CD14-positive monocyte (primary cell): ENCODE measurements at regions not wholly inside any gene's neighbourhood (a gene's known extent, or its start where the extent isn't known, plus 50 kb on each side); places are given as distances from the start of the nearest gene placed in this dataset.

ENCODE experiments used
- DNase-seq, 3 donors: peaks; one replicate each; pipeline ENCODE4 v3.0.0-alpha.2; 2011 to 2022
- H2AFZ ChIP-seq: 2 replicates; pipeline ENCODE4 v1.6.0; 2012; ENCODE audit warnings: mild to moderate bottlenecking, low read depth, low read length, inconsistent platforms; ENCODE audit not compliant: insufficient read depth, poor library complexity, severe bottlenecking
- H3K27ac ChIP-seq, 2 donors: 1 replicate in 1 of 2; 2 replicates in 1 of 2; pipeline ENCODE4 v1.5.1; 2012 to 2013; ENCODE audit warnings: low read length in 2 of 2, control low read depth in 1 of 2, inconsistent platforms in 1 of 2, low read depth in 1 of 2, mild to moderate bottlenecking in 1 of 2
- H3K27me3 ChIP-seq, 2 donors: one replicate each; pipeline versions ENCODE4 v1.6.0 to v1.6.1; 2011 to 2013; ENCODE audit warnings: low read length in 2 of 2; ENCODE audit not compliant: control insufficient read depth in 2 of 2, insufficient read depth in 2 of 2
- H3K36me3 ChIP-seq, 2 donors: replicated peaks in 1 of 2; 1 replicate in 1 of 2; 2 replicates in 1 of 2; pipeline versions ENCODE4 v1.5.1 to v1.6.1; 2012 to 2013; ENCODE audit warnings: low read length in 2 of 2, control low read depth in 1 of 2, inconsistent platforms in 1 of 2, mild to moderate bottlenecking in 1 of 2; ENCODE audit not compliant: insufficient read depth in 2 of 2, control insufficient read depth in 1 of 2
- H3K4me1 ChIP-seq, 2 donors: 1 replicate in 1 of 2; 2 replicates in 1 of 2; pipeline versions ENCODE4 v1.5.1 to v1.6.1; 2012 to 2013; ENCODE audit warnings: low read length in 2 of 2, control low read depth in 1 of 2, inconsistent platforms in 1 of 2, mild to moderate bottlenecking in 1 of 2, moderate library complexity in 1 of 2; ENCODE audit not compliant: insufficient read depth in 2 of 2, control insufficient read depth in 1 of 2
- H3K4me2 ChIP-seq: replicated peaks from 2 replicates; pipeline ENCODE3; 2012; ENCODE audit warnings: low read length, moderate library complexity, mild to moderate bottlenecking; ENCODE audit not compliant: poor library complexity, severe bottlenecking; ENCODE audit errors: extremely low read depth
- H3K4me3 ChIP-seq, 3 experiments: fragments of 200-600 bp in 1 of 3; sonication (generic) in 1 of 3; replicated peaks in 1 of 3; 1 replicate in 2 of 3; 2 replicates in 1 of 3; pipeline ENCODE4 v1.5.1; 2011 to 2013; ENCODE audit warnings: low read length in 3 of 3, mild to moderate bottlenecking in 3 of 3, control low read depth in 2 of 3, low read depth in 2 of 3, inconsistent platforms in 1 of 3, moderate library complexity in 1 of 3
- H3K79me2 ChIP-seq: 2 replicates; pipeline ENCODE4 v1.6.0; 2012; ENCODE audit warnings: mild to moderate bottlenecking, control low read depth, inconsistent platforms, low read length, moderate library complexity; ENCODE audit not compliant: insufficient read depth
- H3K9ac ChIP-seq: 2 replicates; pipeline ENCODE4 v1.6.0; 2017; ENCODE audit warnings: low read length, mild to moderate bottlenecking; ENCODE audit not compliant: insufficient read depth, poor library complexity, severe bottlenecking
- H3K9me3 ChIP-seq, 2 donors: replicated peaks in 1 of 2; 1 replicate in 1 of 2; 2 replicates in 1 of 2; pipeline versions ENCODE4 v1.5.1 to v1.6.1; 2012 to 2013; ENCODE audit warnings: low read length in 2 of 2, control low read depth in 1 of 2; ENCODE audit not compliant: control insufficient read depth in 1 of 2, insufficient read depth in 1 of 2
- H4K20me1 ChIP-seq: 2 replicates; pipeline ENCODE4 v1.6.0; 2012; ENCODE audit warnings: mild to moderate bottlenecking, low read length, control low read depth, moderate library complexity; ENCODE audit not compliant: insufficient read depth
- H3K27ac Mint-ChIP-seq, 7 donors: one replicate each; pipeline ENCODE4 v1.8.0; 2020; ENCODE audit warnings: mild to moderate bottlenecking in 7 of 7, mixed read lengths in 7 of 7, moderate library complexity in 6 of 7, inconsistent platforms in 2 of 7
- H3K27me3 Mint-ChIP-seq, 3 donors: one replicate each; pipeline ENCODE4 v1.8.0; 2021 to 2022; ENCODE audit warnings: low read depth in 3 of 3, mild to moderate bottlenecking in 3 of 3, mixed read lengths in 3 of 3, moderate library complexity in 3 of 3, inconsistent platforms in 1 of 3
- H3K36me3 Mint-ChIP-seq, 2 donors: one replicate each; pipeline ENCODE4 v1.8.0; 2020; ENCODE audit warnings: mixed read lengths in 2 of 2, inconsistent platforms in 1 of 2, mild to moderate bottlenecking in 1 of 2
- H3K4me1 Mint-ChIP-seq: one replicate; pipeline ENCODE4 v1.8.0; 2020; ENCODE audit warnings: mild to moderate bottlenecking, mixed read lengths
- H3K4me3 Mint-ChIP-seq, 2 donors: one replicate each; pipeline ENCODE4 v1.8.0; 2020; ENCODE audit warnings: mild to moderate bottlenecking in 2 of 2, mixed read lengths in 2 of 2, moderate library complexity in 1 of 2
- H3K9me3 Mint-ChIP-seq, 7 donors: one replicate each; pipeline ENCODE4 v1.8.0; 2020 to 2022; ENCODE audit warnings: mixed read lengths in 7 of 7, mild to moderate bottlenecking in 6 of 7, moderate library complexity in 6 of 7, inconsistent platforms in 2 of 7
- WGBS: methylation state at CpG from one replicate; pipeline ENCODE4 v1.1.5; 2013; ENCODE audit warnings: missing lambda C conversion rate; ENCODE audit not compliant: insufficient coverage; 5-methylcytosine and 5-hydroxymethylcytosine counted together
- intact Hi-C, 2 donors: fragments of 100-400 bp; cut with micrococcal nuclease; formaldehyde crosslinking; loops; one replicate each; pipeline versions ENCODE4 v1.15.0 to v1.15.1; 2023
- TF ChIP-seq, protein P1 (sequence below): fragments of 200-600 bp; IDR thresholded peaks from one replicate; pipeline ENCODE4 v1.8.0; 2022; ENCODE audit warnings: antibody characterized with exemption, mild to moderate bottlenecking

DNA sequence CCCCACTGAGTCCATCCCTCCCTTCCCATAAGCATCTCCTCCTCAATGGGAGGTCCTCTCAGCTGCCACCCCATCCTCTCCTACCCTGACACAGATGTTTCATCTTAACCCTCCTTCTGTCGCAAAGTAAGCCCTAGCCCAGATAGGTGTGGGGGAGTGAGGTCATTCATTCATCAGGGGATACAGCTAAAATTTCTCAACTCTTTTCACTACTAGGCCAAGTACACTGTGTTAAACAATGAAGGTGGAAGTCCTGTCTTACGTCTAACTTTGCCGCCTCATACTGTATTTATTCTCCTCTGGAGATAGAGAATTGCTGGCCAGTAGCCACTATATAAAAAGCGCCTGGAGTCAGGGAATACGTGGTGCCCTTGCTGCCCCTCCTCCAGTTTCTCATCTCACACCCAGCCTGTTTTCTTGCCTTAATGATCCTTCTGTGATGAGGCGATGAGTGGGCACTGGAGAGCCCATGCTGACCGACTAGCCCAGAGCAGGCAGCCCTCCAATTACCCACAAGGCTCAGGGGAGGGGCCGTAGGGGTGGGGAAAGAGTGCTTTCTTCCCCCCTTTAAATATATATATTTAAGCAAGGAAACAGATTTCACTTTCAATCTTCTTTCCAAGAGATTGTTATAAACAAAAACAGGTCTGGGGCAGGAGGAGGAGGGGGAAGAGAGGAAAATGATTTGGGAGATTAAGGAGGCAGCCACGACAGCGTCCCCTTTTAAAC, 149.5 kb downstream of the PJA1 start:
- Histone ChIP-seq H4K20me1 (no peaks in the 10 kb centered on the region), H3K27me3 (no peaks in the 10 kb centered on the region), H3K27ac (no peak overlapping the region), H3K9me3 (no peaks in the 10 kb centered on the region), H2AFZ (no peak overlapping the region), H3K79me2 (no peaks in the 10 kb centered on the region), H3K4me3 (no peak overlapping the region), H3K9ac (no peak overlapping the region), H3K36me3 (no peaks in the 10 kb centered on the region), H3K4me1 (no peaks in the 10 kb centered on the region), H3K4me2 (no peak overlapping the region)
- peaks cover 0 to 10% (median 2%) of the 10 kb centered on the region in 7 donors for H3K9me3 Mint-ChIP-seq
- no peak overlapping the region for H3K27ac Mint-ChIP-seq
- DNase-seq, result no peak
- intact Hi-C loops, result no loop called here
- peaks cover 0 to 4% (median 0%) of the 10 kb centered on the region in 3 donors for H3K27me3 Mint-ChIP-seq
- no CpG with 5 or more reads among the region's 10 CpGs for WGBS
- H3K36me3 Mint-ChIP-seq, result no peaks in the 10 kb centered on the region
- H3K4me1 Mint-ChIP-seq, result no peaks in the 10 kb centered on the region
- TF ChIP-seq, protein P1, sequence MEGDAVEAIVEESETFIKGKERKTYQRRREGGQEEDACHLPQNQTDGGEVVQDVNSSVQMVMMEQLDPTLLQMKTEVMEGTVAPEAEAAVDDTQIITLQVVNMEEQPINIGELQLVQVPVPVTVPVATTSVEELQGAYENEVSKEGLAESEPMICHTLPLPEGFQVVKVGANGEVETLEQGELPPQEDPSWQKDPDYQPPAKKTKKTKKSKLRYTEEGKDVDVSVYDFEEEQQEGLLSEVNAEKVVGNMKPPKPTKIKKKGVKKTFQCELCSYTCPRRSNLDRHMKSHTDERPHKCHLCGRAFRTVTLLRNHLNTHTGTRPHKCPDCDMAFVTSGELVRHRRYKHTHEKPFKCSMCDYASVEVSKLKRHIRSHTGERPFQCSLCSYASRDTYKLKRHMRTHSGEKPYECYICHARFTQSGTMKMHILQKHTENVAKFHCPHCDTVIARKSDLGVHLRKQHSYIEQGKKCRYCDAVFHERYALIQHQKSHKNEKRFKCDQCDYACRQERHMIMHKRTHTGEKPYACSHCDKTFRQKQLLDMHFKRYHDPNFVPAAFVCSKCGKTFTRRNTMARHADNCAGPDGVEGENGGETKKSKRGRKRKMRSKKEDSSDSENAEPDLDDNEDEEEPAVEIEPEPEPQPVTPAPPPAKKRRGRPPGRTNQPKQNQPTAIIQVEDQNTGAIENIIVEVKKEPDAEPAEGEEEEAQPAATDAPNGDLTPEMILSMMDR, result no peak
- no peak overlapping the region for H3K4me3 Mint-ChIP-seq

DNA sequence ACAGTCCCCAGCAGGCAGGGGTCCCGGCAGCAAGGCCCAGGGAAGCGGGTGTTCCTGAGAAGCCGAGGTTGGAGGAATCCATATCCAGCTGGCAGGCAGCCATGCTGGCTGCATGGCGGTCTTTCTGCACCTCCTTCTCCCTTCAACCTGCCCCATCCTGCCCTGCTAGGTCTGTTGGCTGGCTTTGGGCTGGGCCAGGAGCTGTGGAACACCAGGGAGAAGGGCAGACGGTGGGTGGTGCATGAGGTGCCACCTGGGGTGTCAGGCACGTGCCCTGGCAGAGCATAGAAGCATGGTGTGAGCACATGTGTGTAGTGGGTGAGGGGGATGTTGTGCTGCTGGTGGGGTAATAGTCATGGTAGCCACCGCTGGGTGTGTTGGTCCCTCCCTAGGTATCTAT, 150.1 kb downstream of the PJA1 start:
- Histone ChIP-seq H3K9ac (no peak overlapping the region), H3K4me1 (no peaks in the 10 kb centered on the region), H3K27ac (no peak overlapping the region), H3K79me2 (no peaks in the 10 kb centered on the region), H3K4me2 (no peak overlapping the region), H3K4me3 (no peak overlapping the region), H2AFZ (no peak overlapping the region), H3K27me3 (no peaks in the 10 kb centered on the region), H3K9me3 (no peaks in the 10 kb centered on the region), H3K36me3 (no peaks in the 10 kb centered on the region), H4K20me1 (no peaks in the 10 kb centered on the region)
- TF ChIP-seq, protein P1, result no peak
- H3K36me3 Mint-ChIP-seq, result no peaks in the 10 kb centered on the region
- no peaks in the 10 kb centered on the region for H3K4me1 Mint-ChIP-seq
- WGBS, result no CpG with 5 or more reads among the region's 7 CpGs
- no peak overlapping the region for H3K27ac Mint-ChIP-seq
- DNase-seq, result no peak
- intact Hi-C loops, result no loop called here
- H3K27me3 Mint-ChIP-seq, result peaks cover 0 to 4% (median 0%) of the 10 kb centered on the region in 3 donors
- no peak overlapping the region for H3K4me3 Mint-ChIP-seq
- H3K9me3 Mint-ChIP-seq, result peaks cover 0 to 10% (median 2%) of the 10 kb centered on the region in 7 donors
